Loucy (cell line): ENCODE measurements at regions not wholly inside any gene's neighbourhood (a gene's known extent, or its start where the extent isn't known, plus 50 kb on each side); places are given as distances from the start of the nearest gene placed in this dataset.

Source experiments
- H2AFZ ChIP-seq: fragments of 200-600 bp; sonication (generic); 2 replicates; pipeline ENCODE4 v1.6.0; 2016; ENCODE audit warnings: antibody characterized with exemption, mild to moderate bottlenecking, low read length, moderate library complexity
- H3F3A ChIP-seq: fragments of 200-600 bp; 2 replicates; pipeline ENCODE4 v1.6.0; 2016; ENCODE audit warnings: antibody characterized with exemption, low read depth, mild to moderate bottlenecking
- H3K27me3 ChIP-seq: fragments of 200-600 bp; sonication (generic); 2 replicates; pipeline ENCODE4 v1.6.1; 2014; ENCODE audit warnings: low read length, mild to moderate bottlenecking; ENCODE audit not compliant: insufficient read depth, poor library complexity, severe bottlenecking
- H3K36me3 ChIP-seq: fragments of 200-600 bp; sonication (generic); 2 replicates; pipeline ENCODE4 v1.6.1; 2016; ENCODE audit warnings: low read length; ENCODE audit not compliant: insufficient read depth
- H3K4me1 ChIP-seq: fragments of 200-600 bp; sonication (generic); 2 replicates; pipeline ENCODE4 v1.5.1; 2014; ENCODE audit warnings: low read length, mild to moderate bottlenecking; ENCODE audit not compliant: insufficient read depth, poor library complexity, severe bottlenecking
- H3K4me2 ChIP-seq: fragments of 200-600 bp; sonication (generic); 2 replicates; pipeline ENCODE4 v1.6.0; 2014; ENCODE audit warnings: antibody characterized with exemption, low read length, low read depth, mild to moderate bottlenecking; ENCODE audit not compliant: poor library complexity, severe bottlenecking
- H3K4me3 ChIP-seq: fragments of 200-600 bp; sonication (generic); 2 replicates; pipeline ENCODE4 v1.5.1; 2014; ENCODE audit warnings: low read length, mild to moderate bottlenecking, mixed read lengths; ENCODE audit not compliant: poor library complexity, severe bottlenecking
- H3K79me2 ChIP-seq: fragments of 200-600 bp; sonication (generic); 2 replicates; pipeline ENCODE4 v1.6.1; 2014; ENCODE audit warnings: low read length; ENCODE audit not compliant: insufficient read depth
- H3K9ac ChIP-seq: fragments of 200-600 bp; sonication (generic); 2 replicates; pipeline ENCODE4 v1.6.0; 2014; ENCODE audit warnings: mild to moderate bottlenecking, low read depth, low read length, moderate library complexity; ENCODE audit not compliant: poor library complexity, severe bottlenecking
- H3K9me2 ChIP-seq: fragments of 200-600 bp; sonication (generic); replicated peaks from 2 replicates; pipeline ENCODE4 v1.6.1; 2016; ENCODE audit warnings: low read depth, low read length, mixed read lengths
- H3K9me3 ChIP-seq: fragments of 200-600 bp; sonication (generic); 2 replicates; pipeline ENCODE4 v1.6.1; 2014; ENCODE audit warnings: mild to moderate bottlenecking, antibody characterized with exemption, low read length, low read depth; ENCODE audit not compliant: insufficient read depth
- H4K20me1 ChIP-seq: fragments of 200-600 bp; sonication (generic); 2 replicates; pipeline ENCODE4 v1.6.0; 2014; ENCODE audit warnings: antibody characterized with exemption, low read length, mild to moderate bottlenecking; ENCODE audit not compliant: insufficient read depth, poor library complexity, severe bottlenecking
- EZH2phosphoT487 ChIP-seq: fragments of 200-600 bp; IDR thresholded peaks from 2 replicates; pipeline ENCODE4 v1.6.1; 2018; ENCODE audit warnings: antibody characterized with exemption, mild to moderate bottlenecking, moderate library complexity, borderline replicate concordance
- TF ChIP-seq, protein P1 (sequence below): fragments of 200-600 bp; sonication (generic); conservative IDR thresholded peaks from 2 replicates; pipeline ENCODE4 v1.5.1; 2014; ENCODE audit warnings: mild to moderate bottlenecking, antibody characterized with exemption, low read length

DNA sequence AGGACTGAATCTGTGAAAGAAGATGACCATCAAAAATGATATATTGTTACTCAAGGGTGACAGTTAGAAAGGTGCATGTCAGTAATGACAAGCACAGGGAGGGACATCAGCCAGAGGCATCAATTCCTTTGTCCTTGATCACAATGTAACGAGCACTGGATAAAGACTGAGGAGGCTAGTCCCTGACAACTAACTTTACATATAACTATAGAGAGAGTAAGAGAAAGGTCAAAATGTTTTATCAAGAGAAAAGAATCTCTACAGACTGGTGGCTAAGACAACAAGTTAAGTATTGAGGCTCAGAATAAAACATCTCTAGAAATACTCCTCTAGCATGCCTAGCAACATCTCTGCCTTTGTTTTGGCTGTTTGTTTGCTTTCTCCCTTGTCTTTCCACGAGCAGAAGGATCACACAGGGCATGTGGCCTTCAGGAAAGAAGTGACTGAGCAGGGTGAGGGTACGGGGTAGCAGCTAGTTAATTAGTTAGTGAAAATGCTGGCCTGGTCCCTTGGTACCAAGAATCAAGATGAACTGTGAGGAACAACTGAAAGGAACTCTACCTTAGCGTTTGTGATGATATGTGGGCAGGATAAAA is 724.1 kb upstream of the MEF2C start:
- H2AFZ ChIP-seq = no peak overlapping the region

DNA sequence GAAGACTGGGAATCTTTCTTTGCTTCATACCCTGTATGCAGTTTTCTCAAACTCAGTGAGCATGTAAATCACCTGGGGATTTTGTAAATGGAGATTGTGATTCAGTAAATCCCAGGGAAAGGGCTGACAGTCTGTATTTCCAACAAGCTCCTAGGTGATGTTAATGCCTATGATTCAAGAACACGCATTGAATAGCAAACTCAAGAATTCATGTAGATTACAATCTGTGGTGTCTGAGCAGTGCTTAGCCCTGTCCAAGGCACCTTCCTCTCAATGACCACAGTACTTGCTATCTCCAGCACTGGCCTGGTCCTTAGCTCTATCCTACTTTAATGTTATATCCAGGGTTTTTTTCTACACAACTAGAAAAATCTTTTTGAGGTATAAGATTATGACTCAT is 721.4 kb upstream of the MEF2C start:
- Histone ChIP-seq H3K36me3 (no peaks in the 10 kb centered on the region), H4K20me1 (no peaks in the 10 kb centered on the region), H3K4me2 (no peak overlapping the region), H3K4me3 (no peak overlapping the region), H3K4me1 (no peaks in the 10 kb centered on the region), H3K27me3 (no peaks in the 10 kb centered on the region), H3K9ac (no peak overlapping the region), H3K79me2 (no peaks in the 10 kb centered on the region), H3F3A (no peaks in the 10 kb centered on the region), H3K9me3 (no peaks in the 10 kb centered on the region), H3K9me2 (no peaks in the 10 kb centered on the region), H2AFZ (no peak overlapping the region)
- no peak for TF ChIP-seq EZH2phosphoT487
- TF ChIP-seq, protein P1, sequence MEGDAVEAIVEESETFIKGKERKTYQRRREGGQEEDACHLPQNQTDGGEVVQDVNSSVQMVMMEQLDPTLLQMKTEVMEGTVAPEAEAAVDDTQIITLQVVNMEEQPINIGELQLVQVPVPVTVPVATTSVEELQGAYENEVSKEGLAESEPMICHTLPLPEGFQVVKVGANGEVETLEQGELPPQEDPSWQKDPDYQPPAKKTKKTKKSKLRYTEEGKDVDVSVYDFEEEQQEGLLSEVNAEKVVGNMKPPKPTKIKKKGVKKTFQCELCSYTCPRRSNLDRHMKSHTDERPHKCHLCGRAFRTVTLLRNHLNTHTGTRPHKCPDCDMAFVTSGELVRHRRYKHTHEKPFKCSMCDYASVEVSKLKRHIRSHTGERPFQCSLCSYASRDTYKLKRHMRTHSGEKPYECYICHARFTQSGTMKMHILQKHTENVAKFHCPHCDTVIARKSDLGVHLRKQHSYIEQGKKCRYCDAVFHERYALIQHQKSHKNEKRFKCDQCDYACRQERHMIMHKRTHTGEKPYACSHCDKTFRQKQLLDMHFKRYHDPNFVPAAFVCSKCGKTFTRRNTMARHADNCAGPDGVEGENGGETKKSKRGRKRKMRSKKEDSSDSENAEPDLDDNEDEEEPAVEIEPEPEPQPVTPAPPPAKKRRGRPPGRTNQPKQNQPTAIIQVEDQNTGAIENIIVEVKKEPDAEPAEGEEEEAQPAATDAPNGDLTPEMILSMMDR = no peak

More for the DNA sequence above, 724.1 kb upstream of the MEF2C start:
- Histone ChIP-seq H3K4me1 (no peaks in the 10 kb centered on the region), H3K79me2 (no peaks in the 10 kb centered on the region), H3K9me2 (no peaks in the 10 kb centered on the region), H3K36me3 (no peaks in the 10 kb centered on the region), H3K9me3 (no peaks in the 10 kb centered on the region), H3K4me3 (no peak overlapping the region), H3K27me3 (no peaks in the 10 kb centered on the region), H3K9ac (no peak overlapping the region), H3K4me2 (no peak overlapping the region), H4K20me1 (no peaks in the 10 kb centered on the region), H3F3A (no peaks in the 10 kb centered on the region)
- TF ChIP-seq, protein P1 = no peak
- no peak for TF ChIP-seq EZH2phosphoT487

DNA sequence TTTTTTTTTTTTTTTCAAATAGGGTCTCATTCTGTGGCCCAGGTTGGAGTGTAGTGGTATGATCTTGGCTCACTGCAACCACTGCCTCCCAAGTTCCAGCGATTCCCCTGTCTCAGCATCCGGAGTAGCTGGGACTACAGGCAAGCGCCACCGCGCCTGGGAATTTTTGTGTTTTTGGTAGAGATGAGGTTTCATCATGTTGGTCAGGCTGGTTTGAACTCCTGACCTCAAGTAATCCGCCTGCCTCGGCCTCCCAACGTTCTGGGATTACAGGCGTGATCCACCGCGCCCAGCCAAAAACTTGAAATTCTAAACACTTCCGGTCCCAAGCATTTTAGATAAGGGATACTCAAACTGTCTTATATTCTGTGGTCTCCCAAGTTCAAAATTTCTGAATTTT is 718.9 kb upstream of the MEF2C start:
- no peaks in the 10 kb centered on the region for H3K4me1 ChIP-seq
- no peaks in the 10 kb centered on the region for H3F3A ChIP-seq
- H3K4me2 ChIP-seq = no peak overlapping the region
- H3K27me3 ChIP-seq = no peaks in the 10 kb centered on the region
- H3K9me2 ChIP-seq = no peaks in the 10 kb centered on the region
- H3K36me3 ChIP-seq = no peaks in the 10 kb centered on the region
- H2AFZ ChIP-seq = no peak overlapping the region
- H3K4me3 ChIP-seq = no peak overlapping the region
- H3K9me3 ChIP-seq = no peaks in the 10 kb centered on the region
- no peak overlapping the region for H3K9ac ChIP-seq
- TF ChIP-seq EZH2phosphoT487 = no peak
- TF ChIP-seq, protein P1 = no peak
- H4K20me1 ChIP-seq = no peaks in the 10 kb centered on the region
- H3K79me2 ChIP-seq = no peaks in the 10 kb centered on the region
